Right atrium auricular region (tissue), 2 donors: ENCODE measurements at regions not wholly inside any gene's neighbourhood (a gene's known extent, or its start where the extent isn't known, plus 50 kb on each side); places are given as distances from the start of the nearest gene placed in this dataset.

Experiments
- DNase-seq: peaks from one replicate; pipeline ENCODE4 v3.0.0-alpha.2; 2019; ENCODE audit warnings: low spot score
- H3K27ac ChIP-seq, 2 donors: fragments of 200-600 bp; sonication (generic); 1 replicate in 1 of 2; 2 replicates in 1 of 2; pipeline ENCODE4 v1.5.1; 2016 to 2019
- H3K27me3 ChIP-seq, 2 donors: fragments of 200-600 bp; sonication (generic); one replicate each; pipeline versions ENCODE4 v1.5.1 to v1.6.0; 2017 to 2019
- H3K36me3 ChIP-seq: fragments of 200-600 bp; sonication (generic); one replicate; pipeline ENCODE4 v1.5.1; 2016
- H3K4me1 ChIP-seq, 2 donors: fragments of 200-600 bp; sonication (generic); one replicate each; pipeline versions ENCODE4 v1.5.1 to v1.6.0; 2017 to 2019
- H3K4me3 ChIP-seq, 2 donors: fragments of 200-600 bp; sonication (generic); 1 replicate in 1 of 2; 2 replicates in 1 of 2; pipeline ENCODE4 v1.5.1; 2017 to 2019; ENCODE audit warnings: mild to moderate bottlenecking in 1 of 2, moderate library complexity in 1 of 2
- H3K9me3 ChIP-seq, 2 donors: fragments of 200-600 bp; sonication (generic); one replicate each; pipeline ENCODE4 v1.5.1; 2019
- CTCF ChIP-seq, 2 donors: fragments of 200-600 bp; sonication (generic); IDR thresholded peaks; one replicate each; pipeline ENCODE4 v1.5.1; 2019; ENCODE audit warnings: antibody characterized with exemption in 2 of 2

- no peaks in the 10 kb centered on the region for H3K9me3 ChIP-seq
- H3K27ac ChIP-seq: no peak overlapping the region
- H3K27me3 ChIP-seq: no peaks in the 10 kb centered on the region
- no peaks in the 10 kb centered on the region for H3K4me1 ChIP-seq
- H3K36me3 ChIP-seq: no peaks in the 10 kb centered on the region
- H3K4me3 ChIP-seq: no peak overlapping the region
- no peak for TF ChIP-seq CTCF (IDR thresholded peaks at IDR 0.05)
- DNase-seq: no peak
Measured at GRCh38 chr16:63349961-63350360, 1313.7 kb upstream of the CDH8 start.

- no peak for TF ChIP-seq CTCF (IDR thresholded peaks at IDR 0.05)
- H3K27me3 ChIP-seq: no peaks in the 10 kb centered on the region
- no peak overlapping the region for H3K4me3 ChIP-seq
Measured at GRCh38 chr16:63346000-63346399, 1309.8 kb upstream of the CDH8 start.

GRCh38 chr16:63337264-63337663 is 1301.0 kb upstream of the CDH8 start:
- H3K4me3 ChIP-seq: no peak overlapping the region
- no peak overlapping the region for H3K27ac ChIP-seq
- DNase-seq: no peak
- no peaks in the 10 kb centered on the region for H3K27me3 ChIP-seq
- no peaks in the 10 kb centered on the region for H3K36me3 ChIP-seq
- no peak for TF ChIP-seq CTCF (IDR thresholded peaks at IDR 0.05)
- no peaks in the 10 kb centered on the region for H3K4me1 ChIP-seq
- H3K9me3 ChIP-seq: no peaks in the 10 kb centered on the region

More at GRCh38 chr16:63346000-63346399, 1309.8 kb upstream of the CDH8 start:
- Histone ChIP-seq H3K4me1 (no peaks in the 10 kb centered on the region), H3K36me3 (no peaks in the 10 kb centered on the region), H3K27ac (no peak overlapping the region), H3K9me3 (no peaks in the 10 kb centered on the region)
- DNase-seq: no peak

- Histone ChIP-seq H3K4me3 (no peak overlapping the region), H3K36me3 (no peaks in the 10 kb centered on the region), H3K4me1 (no peaks in the 10 kb centered on the region), H3K9me3 (no peaks in the 10 kb centered on the region), H3K27me3 (no peaks in the 10 kb centered on the region), H3K27ac (no peak overlapping the region)
- no peak for TF ChIP-seq CTCF (IDR thresholded peaks at IDR 0.05)
- DNase-seq: no peak
Measured at GRCh38 chr16:63331111-63331510, 1294.9 kb upstream of the CDH8 start.

GRCh38 chr16:63326736-63327339 is 1290.6 kb upstream of the CDH8 start:
- no peak for TF ChIP-seq CTCF (IDR thresholded peaks at IDR 0.05)
- Histone ChIP-seq H3K4me1 (no peaks in the 10 kb centered on the region), H3K27ac (no peak overlapping the region), H3K27me3 (no peaks in the 10 kb centered on the region), H3K4me3 (no peak overlapping the region), H3K9me3 (no peaks in the 10 kb centered on the region), H3K36me3 (no peaks in the 10 kb centered on the region)
- DNase-seq: no peak
